ENCODE measurements at regions not wholly inside any gene's neighbourhood (a gene's known extent, or its start where the extent isn't known, plus 50 kb on each side); places are given as distances from the start of the nearest gene placed in this dataset.

DNA sequence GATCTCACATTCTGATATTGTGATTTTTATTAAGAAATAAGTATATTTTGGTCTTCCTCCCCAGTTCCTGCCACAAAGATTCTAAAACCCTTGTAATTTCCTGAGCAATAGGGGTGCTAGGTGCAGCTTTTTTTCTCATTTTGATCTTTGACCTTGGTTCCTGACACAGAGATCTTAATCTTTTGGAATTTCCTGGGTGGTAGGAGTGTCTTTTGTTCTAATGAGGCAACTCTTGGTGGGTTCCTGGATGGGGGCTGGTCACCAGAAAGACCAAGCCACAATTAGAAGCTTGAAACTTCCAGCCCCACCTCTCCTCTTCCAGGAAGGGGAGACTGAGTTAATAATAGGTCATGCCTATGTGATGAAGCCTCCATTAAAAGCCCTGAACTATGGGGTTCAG is 334.6 kb downstream of the FOXO1 start:
- Histone ChIP-seq H3K4me3 (no peak overlapping the region), H3K27me3 (replicated peaks; ENCODE audit: insufficient read depth) (no peaks in the 10 kb centered on the region), H3K27ac (no peak overlapping the region), H3K36me3 (no peaks in the 10 kb centered on the region), H3K9me3 (no peaks in the 10 kb centered on the region), H3K4me1 (replicated peaks) (no peaks in the 10 kb centered on the region)
- TF ChIP-seq POLR2AphosphoS5 (IDR thresholded peaks at IDR 0.05) (no peak), POLR2A (IDR thresholded peaks at IDR 0.05) (no peak)
- TF ChIP-seq, protein P1, sequence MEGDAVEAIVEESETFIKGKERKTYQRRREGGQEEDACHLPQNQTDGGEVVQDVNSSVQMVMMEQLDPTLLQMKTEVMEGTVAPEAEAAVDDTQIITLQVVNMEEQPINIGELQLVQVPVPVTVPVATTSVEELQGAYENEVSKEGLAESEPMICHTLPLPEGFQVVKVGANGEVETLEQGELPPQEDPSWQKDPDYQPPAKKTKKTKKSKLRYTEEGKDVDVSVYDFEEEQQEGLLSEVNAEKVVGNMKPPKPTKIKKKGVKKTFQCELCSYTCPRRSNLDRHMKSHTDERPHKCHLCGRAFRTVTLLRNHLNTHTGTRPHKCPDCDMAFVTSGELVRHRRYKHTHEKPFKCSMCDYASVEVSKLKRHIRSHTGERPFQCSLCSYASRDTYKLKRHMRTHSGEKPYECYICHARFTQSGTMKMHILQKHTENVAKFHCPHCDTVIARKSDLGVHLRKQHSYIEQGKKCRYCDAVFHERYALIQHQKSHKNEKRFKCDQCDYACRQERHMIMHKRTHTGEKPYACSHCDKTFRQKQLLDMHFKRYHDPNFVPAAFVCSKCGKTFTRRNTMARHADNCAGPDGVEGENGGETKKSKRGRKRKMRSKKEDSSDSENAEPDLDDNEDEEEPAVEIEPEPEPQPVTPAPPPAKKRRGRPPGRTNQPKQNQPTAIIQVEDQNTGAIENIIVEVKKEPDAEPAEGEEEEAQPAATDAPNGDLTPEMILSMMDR (IDR thresholded peaks at IDR 0.05): no peak
- intact Hi-C loops (cut with DNase I): no loop called here
- no peak for DNase-seq (ENCODE audit: low spot score)

DNA sequence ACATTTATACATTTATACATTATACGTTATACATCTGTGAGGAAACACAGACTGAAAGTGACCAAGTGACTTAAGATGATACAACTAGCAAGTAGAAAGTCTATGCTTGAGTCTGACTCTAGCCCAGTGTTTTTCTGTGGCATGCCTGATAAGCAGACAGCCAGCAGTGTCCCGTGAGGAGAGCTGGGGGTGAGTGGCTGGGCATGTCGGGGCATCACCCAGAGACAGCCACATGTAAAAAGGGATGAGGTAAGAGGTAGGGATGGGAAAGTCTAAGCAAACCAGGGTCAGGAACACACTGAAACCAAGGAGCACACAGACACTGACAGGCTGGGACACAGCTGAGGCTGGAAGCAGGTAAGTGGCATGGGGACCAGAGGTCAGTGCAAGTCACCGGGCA is 333.2 kb downstream of the FOXO1 start:
- Histone ChIP-seq H3K9me3 (no peaks in the 10 kb centered on the region), H3K4me3 (no peak overlapping the region), H3K4me1 (replicated peaks) (no peaks in the 10 kb centered on the region), H3K27ac (no peak overlapping the region), H3K36me3 (no peaks in the 10 kb centered on the region), H3K27me3 (replicated peaks; ENCODE audit: insufficient read depth) (no peaks in the 10 kb centered on the region)
- intact Hi-C loops (cut with DNase I): no loop called here
- DNase-seq (ENCODE audit: low spot score): peak; percentile 10
- WGBS: 71% methylated on average over 4 of the region's 4 CpGs
- TF ChIP-seq POLR2AphosphoS5 (IDR thresholded peaks at IDR 0.05): peak; percentile 24
- TF ChIP-seq, protein P1 (IDR thresholded peaks at IDR 0.05): no peak

GRCh38 chr13:40334031-40334430 is 332.4 kb downstream of the FOXO1 start:
- H3K9me3 ChIP-seq: no peaks in the 10 kb centered on the region
- no peaks in the 10 kb centered on the region for H3K4me1 ChIP-seq (replicated peaks)
- TF ChIP-seq POLR2AphosphoS5 (IDR thresholded peaks at IDR 0.05) (no peak), POLR2A (IDR thresholded peaks at IDR 0.05) (no peak)
- TF ChIP-seq, protein P1 (IDR thresholded peaks at IDR 0.05): no peak
- no peaks in the 10 kb centered on the region for H3K36me3 ChIP-seq
- DNase-seq (ENCODE audit: low spot score): no peak
- H3K27me3 ChIP-seq (replicated peaks; ENCODE audit: insufficient read depth): no peaks in the 10 kb centered on the region
- H3K4me3 ChIP-seq: no peak overlapping the region
- 85% methylated on average over 3 of the region's 3 CpGs for WGBS
- intact Hi-C loops (cut with DNase I): no loop called here
- H3K27ac ChIP-seq: no peak overlapping the region

DNA sequence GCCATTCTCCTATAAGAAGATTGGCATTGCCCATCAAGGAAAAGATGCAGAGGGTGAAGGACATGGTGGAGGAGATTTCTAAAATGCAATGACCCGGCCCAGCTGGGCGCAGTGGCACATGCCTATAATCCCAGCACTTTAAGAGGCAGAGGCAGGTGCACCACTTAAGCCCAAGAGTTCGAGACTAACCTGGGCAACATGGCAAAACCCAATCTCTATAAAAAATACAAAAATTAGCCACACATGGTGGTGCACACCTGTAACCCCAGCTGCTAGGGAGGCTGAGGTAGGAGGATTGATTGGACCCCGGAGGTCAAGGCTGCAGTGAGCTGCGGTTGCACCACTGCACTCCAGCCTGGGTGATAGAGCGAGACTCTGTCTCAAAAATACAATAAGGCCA is 331.8 kb downstream of the FOXO1 start:
- intact Hi-C loops (cut with DNase I): no loop called here
- WGBS: 100% methylated on average over 6 of the region's 6 CpGs
- TF ChIP-seq POLR2A (IDR thresholded peaks at IDR 0.05): no peak
- TF ChIP-seq, protein P1 (IDR thresholded peaks at IDR 0.05): no peak
- no peak for TF ChIP-seq POLR2AphosphoS5 (IDR thresholded peaks at IDR 0.05)

DNA sequence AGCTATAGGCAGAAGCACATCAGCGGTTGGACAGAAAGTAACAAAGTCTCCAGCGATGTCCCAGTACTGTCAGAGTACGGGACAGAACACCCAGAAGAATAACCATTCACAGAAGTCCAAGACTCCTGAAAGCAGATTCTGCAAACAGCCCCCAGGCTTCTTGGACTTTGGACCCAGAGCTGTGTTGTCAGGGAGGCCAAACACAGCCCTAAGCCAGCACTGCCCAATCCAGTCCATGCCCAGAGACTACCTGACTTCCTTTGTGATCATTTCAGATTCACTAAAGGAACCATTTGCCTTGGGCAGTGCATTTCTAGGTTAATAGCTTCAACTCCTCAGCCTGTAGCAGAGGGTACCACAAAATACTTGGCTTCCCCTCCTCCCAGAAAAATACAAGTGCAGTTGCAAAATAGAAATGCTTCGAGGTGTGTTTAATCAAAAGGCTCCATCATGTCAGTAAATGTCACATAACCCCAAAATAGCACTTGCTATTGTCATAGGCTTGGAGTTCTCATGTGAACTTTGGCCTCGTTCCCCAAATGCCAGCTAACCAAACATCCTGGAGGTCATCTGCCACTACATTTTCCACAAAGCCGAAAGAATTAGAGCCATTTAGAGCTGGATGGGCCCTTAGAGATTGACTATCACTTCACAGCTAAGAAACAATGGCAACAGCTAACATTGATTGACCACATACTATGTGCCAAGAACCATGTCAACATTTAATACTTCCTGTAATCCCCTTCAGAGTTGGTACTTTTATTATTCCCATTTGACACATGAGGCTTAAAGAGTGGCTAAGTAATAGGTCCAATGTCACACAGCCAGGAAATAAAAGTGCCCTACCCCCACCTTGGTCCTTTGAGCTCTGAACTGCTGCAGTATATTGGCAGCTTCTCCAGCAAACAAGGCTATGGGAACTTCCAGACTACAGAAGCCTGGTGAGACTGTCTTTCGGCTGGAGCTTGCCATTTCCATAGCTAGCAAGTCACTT is 329.9 kb downstream of the FOXO1 start:
- DNase-seq (ENCODE audit: low spot score): no peak
- Histone ChIP-seq H3K9me3 (no peaks in the 10 kb centered on the region), H3K36me3 (no peaks in the 10 kb centered on the region), H3K4me3 (no peak overlapping the region), H3K4me1 (replicated peaks) (no peaks in the 10 kb centered on the region), H3K27me3 (replicated peaks; ENCODE audit: insufficient read depth) (no peaks in the 10 kb centered on the region), H3K27ac (no peak overlapping the region)
- intact Hi-C loops (cut with DNase I): no loop called here
- 78% methylated on average over 7 of the region's 7 CpGs for WGBS
- no peak for TF ChIP-seq POLR2A (IDR thresholded peaks at IDR 0.05)
- no peak for TF ChIP-seq POLR2AphosphoS5 (IDR thresholded peaks at IDR 0.05)
- TF ChIP-seq, protein P1 (IDR thresholded peaks at IDR 0.05): no peak

More for the DNA sequence above, 331.8 kb downstream of the FOXO1 start:
- Histone ChIP-seq H3K27ac (no peak overlapping the region), H3K9me3 (no peaks in the 10 kb centered on the region), H3K4me1 (replicated peaks) (no peaks in the 10 kb centered on the region), H3K4me3 (no peak overlapping the region), H3K36me3 (no peaks in the 10 kb centered on the region), H3K27me3 (replicated peaks; ENCODE audit: insufficient read depth) (no peaks in the 10 kb centered on the region)
- DNase-seq (ENCODE audit: low spot score): no peak
